OCI-LY1 (cell line): ENCODE measurements at regions not wholly inside any gene's neighbourhood (a gene's known extent, or its start where the extent isn't known, plus 50 kb on each side); places are given as distances from the start of the nearest gene placed in this dataset.

Experiments
- H2AFZ ChIP-seq: fragments of 200-600 bp; sonication (generic), shearing (Covaris generic); 2 replicates; pipeline ENCODE4 v1.6.0; 2014; ENCODE audit warnings: antibody characterized with exemption, mild to moderate bottlenecking, low read length
- H3F3A ChIP-seq: fragments of 200-600 bp; sonication (generic), shearing (Covaris generic); 2 replicates; pipeline ENCODE4 v1.6.0; 2014; ENCODE audit warnings: mild to moderate bottlenecking, antibody characterized with exemption, low read length, moderate library complexity; ENCODE audit not compliant: insufficient read depth
- H3K27ac ChIP-seq: fragments of 200-600 bp; sonication (generic); 2 replicates; pipeline ENCODE4 v1.5.1; 2014; ENCODE audit warnings: low read length, mixed run types, mild to moderate bottlenecking, low read depth; ENCODE audit not compliant: poor library complexity, severe bottlenecking
- H3K27me3 ChIP-seq: fragments of 200-600 bp; sonication (generic); 2 replicates; pipeline ENCODE4 v1.6.0; 2014; ENCODE audit warnings: antibody characterized with exemption, mild to moderate bottlenecking, low read length, moderate library complexity; ENCODE audit not compliant: insufficient read depth
- H3K36me3 ChIP-seq: fragments of 200-600 bp; sonication (generic); 2 replicates; pipeline ENCODE4 v1.6.1; 2014; ENCODE audit warnings: mild to moderate bottlenecking, antibody characterized with exemption, low read length, moderate library complexity, mixed read lengths; ENCODE audit not compliant: insufficient read depth
- H3K4me1 ChIP-seq: fragments of 200-600 bp; sonication (generic); 2 replicates; pipeline ENCODE4 v1.5.1; 2014; ENCODE audit warnings: mild to moderate bottlenecking, low read length, moderate library complexity; ENCODE audit not compliant: insufficient read depth, severe bottlenecking
- H3K4me2 ChIP-seq: fragments of 200-600 bp; sonication (generic), shearing (Covaris generic); 2 replicates; pipeline ENCODE4 v1.6.1; 2014; ENCODE audit warnings: low read length
- H3K4me3 ChIP-seq: fragments of 200-600 bp; sonication (generic); 2 replicates; pipeline ENCODE4 v1.5.1; 2014; ENCODE audit warnings: low read length, low read depth, mild to moderate bottlenecking, mixed read lengths; ENCODE audit not compliant: poor library complexity, severe bottlenecking
- H3K79me2 ChIP-seq: fragments of 200-600 bp; shearing (Covaris generic); 2 replicates; pipeline ENCODE4 v1.6.1; 2016; ENCODE audit warnings: mixed run types, low read length, mixed read lengths; ENCODE audit not compliant: insufficient read depth
- H3K9ac ChIP-seq: fragments of 200-600 bp; sonication (generic), shearing (Covaris generic); 2 replicates; pipeline ENCODE4 v1.6.1; 2014; ENCODE audit warnings: mild to moderate bottlenecking, low read length, mixed read lengths
- H3K9me2 ChIP-seq: fragments of 200-600 bp; sonication (generic), shearing (Covaris generic); 2 replicates; pipeline ENCODE4 v1.6.1; 2014; ENCODE audit warnings: low read depth, mild to moderate bottlenecking, low read length, mixed read lengths
- H3K9me3 ChIP-seq: fragments of 200-600 bp; shearing (Covaris generic); 2 replicates; pipeline ENCODE4 v1.6.1; 2014; ENCODE audit warnings: low read length, mixed read lengths
- H4K20me1 ChIP-seq: fragments of 200-600 bp; sonication (generic), shearing (Covaris generic); 2 replicates; pipeline ENCODE4 v1.6.0; 2016; ENCODE audit warnings: mild to moderate bottlenecking, low read length; ENCODE audit not compliant: insufficient read depth
- CTCF ChIP-seq: fragments of 200-600 bp; sonication (generic), shearing (Covaris generic); IDR thresholded peaks from 2 replicates; pipeline ENCODE4 v1.5.1; 2017; ENCODE audit warnings: mild to moderate bottlenecking, antibody characterized with exemption, low read length, moderate library complexity, mixed read lengths
- EZH2 ChIP-seq: fragments of 200-600 bp; sonication (generic), shearing (Covaris generic); IDR thresholded peaks from 2 replicates; pipeline ENCODE4 v1.8.0; 2017; ENCODE audit warnings: borderline replicate concordance, mixed run types, mild to moderate bottlenecking, antibody characterized with exemption, low read length, moderate library complexity, mixed read lengths

GRCh38 chr21:18940791-18941190 is 537.2 kb upstream of the TMPRSS15 start:
- Histone ChIP-seq H3K79me2 (no peaks in the 10 kb centered on the region), H2AFZ (no peak overlapping the region), H4K20me1 (no peaks in the 10 kb centered on the region), H3K27me3 (no peaks in the 10 kb centered on the region), H3K27ac (no peak overlapping the region), H3K9me3 (no peaks in the 10 kb centered on the region), H3K9me2 (no peaks in the 10 kb centered on the region), H3K9ac (no peak overlapping the region), H3K4me3 (no peak overlapping the region), H3K4me2 (no peak overlapping the region), H3F3A (no peaks in the 10 kb centered on the region), H3K36me3 (no peaks in the 10 kb centered on the region), H3K4me1 (no peaks in the 10 kb centered on the region)
- no peak for TF ChIP-seq CTCF

DNA sequence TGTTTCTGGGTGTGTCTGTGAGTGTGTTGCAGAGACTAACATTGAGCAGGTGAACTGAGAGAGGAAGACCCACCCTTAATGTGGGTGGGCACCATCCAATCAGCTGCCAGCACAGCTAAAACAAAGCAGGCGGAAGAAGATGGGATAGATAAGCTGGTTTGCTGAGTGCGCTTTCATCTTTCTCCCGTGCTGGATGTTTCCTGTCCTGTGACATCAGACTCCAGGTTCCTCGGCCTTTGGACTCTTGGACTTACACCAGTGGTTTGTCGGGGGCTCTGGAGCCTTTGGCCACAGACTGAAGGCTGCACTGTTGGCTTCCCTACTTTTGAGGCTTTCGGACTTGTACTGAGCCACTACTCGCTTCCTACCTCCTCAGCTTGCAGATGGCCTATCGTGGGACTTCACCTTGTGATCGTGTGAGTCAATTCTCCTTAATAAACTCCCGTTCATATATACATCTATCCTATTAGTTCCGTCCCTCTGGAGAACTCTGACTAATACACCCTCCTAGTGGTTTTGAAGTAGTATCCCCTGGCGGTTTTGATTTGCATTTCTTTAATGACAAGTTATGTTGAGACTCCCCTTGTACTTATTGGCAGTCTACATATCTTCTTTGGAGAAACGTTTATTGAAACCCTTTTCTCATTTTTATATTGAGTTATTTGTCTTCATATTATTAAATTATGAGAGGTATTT is 546.6 kb upstream of the TMPRSS15 start:
- H3K9me2 ChIP-seq, result no peaks in the 10 kb centered on the region
- no peak overlapping the region for H3K4me2 ChIP-seq
- no peak overlapping the region for H3K4me3 ChIP-seq
- H2AFZ ChIP-seq, result no peak overlapping the region
- no peaks in the 10 kb centered on the region for H4K20me1 ChIP-seq
- peaks cover 25% of the 10 kb centered on the region for H3K4me1 ChIP-seq
- no peaks in the 10 kb centered on the region for H3K36me3 ChIP-seq
- no peak overlapping the region for H3K27ac ChIP-seq
- no peak overlapping the region for H3K9ac ChIP-seq
- TF ChIP-seq EZH2 (no peak), CTCF (no peak)
- no peaks in the 10 kb centered on the region for H3F3A ChIP-seq
- H3K27me3 ChIP-seq, result no peaks in the 10 kb centered on the region
- no peaks in the 10 kb centered on the region for H3K9me3 ChIP-seq
- no peaks in the 10 kb centered on the region for H3K79me2 ChIP-seq

GRCh38 chr21:18951271-18952038 is 547.9 kb upstream of the TMPRSS15 start:
- H3K79me2 ChIP-seq, result no peaks in the 10 kb centered on the region
- peak overlapping the region; percentile 20 for H3K4me3 ChIP-seq
- H3K27me3 ChIP-seq, result no peaks in the 10 kb centered on the region
- no peaks in the 10 kb centered on the region for H3K9me2 ChIP-seq
- no peaks in the 10 kb centered on the region for H3F3A ChIP-seq
- TF ChIP-seq EZH2 (no peak), CTCF (peak; percentile 89)
- no peak overlapping the region for H2AFZ ChIP-seq
- H3K27ac ChIP-seq, result no peak overlapping the region
- no peaks in the 10 kb centered on the region for H3K9me3 ChIP-seq
- peaks cover 25% of the 10 kb centered on the region for H3K4me1 ChIP-seq
- H3K4me2 ChIP-seq, result peak overlapping the region; percentile 42
- no peak overlapping the region; the same call in 1 of the 2 replicates for H3K9ac ChIP-seq
- H3K36me3 ChIP-seq, result no peaks in the 10 kb centered on the region
- H4K20me1 ChIP-seq, result no peaks in the 10 kb centered on the region
